ENCODE measurements at regions not wholly inside any gene's neighbourhood (a gene's known extent, or its start where the extent isn't known, plus 50 kb on each side); places are given as distances from the start of the nearest gene placed in this dataset.

GRCh38 chr12:92640691-92641090, 62.1 kb upstream of the PLEKHG7 start:
- TF ChIP-seq CTCF (conservative IDR thresholded peaks at IDR 0.05; ENCODE audit: low read depth in 2 of 2) (no peak), POLR2AphosphoS5 (IDR thresholded peaks at IDR 0.05; ENCODE audit: low read depth) (no peak), EZH2 (IDR thresholded peaks at IDR 0.05; ENCODE audit: low read depth, unreplicated experiment) (no peak), NANOG (IDR thresholded peaks at IDR 0.05; ENCODE audit: borderline replicate concordance) (no peak), STAT1 (IDR thresholded peaks at IDR 0.05; ENCODE audit: unreplicated experiment) (no peak), EZH2phosphoT487 (IDR thresholded peaks at IDR 0.05; ENCODE audit: unreplicated experiment) (no peak), JUNB (IDR thresholded peaks at IDR 0.05; ENCODE audit: unreplicated experiment) (no peak), CREB1 (CRISPR knock-in tag; IDR thresholded peaks at IDR 0.05; ENCODE audit: low read depth) (no peak), ZNF114 (CRISPR knock-in tag; IDR thresholded peaks at IDR 0.05) (no peak), ETS1 (IDR thresholded peaks at IDR 0.05) (no peak)
- TF ChIP-seq, protein P1, sequence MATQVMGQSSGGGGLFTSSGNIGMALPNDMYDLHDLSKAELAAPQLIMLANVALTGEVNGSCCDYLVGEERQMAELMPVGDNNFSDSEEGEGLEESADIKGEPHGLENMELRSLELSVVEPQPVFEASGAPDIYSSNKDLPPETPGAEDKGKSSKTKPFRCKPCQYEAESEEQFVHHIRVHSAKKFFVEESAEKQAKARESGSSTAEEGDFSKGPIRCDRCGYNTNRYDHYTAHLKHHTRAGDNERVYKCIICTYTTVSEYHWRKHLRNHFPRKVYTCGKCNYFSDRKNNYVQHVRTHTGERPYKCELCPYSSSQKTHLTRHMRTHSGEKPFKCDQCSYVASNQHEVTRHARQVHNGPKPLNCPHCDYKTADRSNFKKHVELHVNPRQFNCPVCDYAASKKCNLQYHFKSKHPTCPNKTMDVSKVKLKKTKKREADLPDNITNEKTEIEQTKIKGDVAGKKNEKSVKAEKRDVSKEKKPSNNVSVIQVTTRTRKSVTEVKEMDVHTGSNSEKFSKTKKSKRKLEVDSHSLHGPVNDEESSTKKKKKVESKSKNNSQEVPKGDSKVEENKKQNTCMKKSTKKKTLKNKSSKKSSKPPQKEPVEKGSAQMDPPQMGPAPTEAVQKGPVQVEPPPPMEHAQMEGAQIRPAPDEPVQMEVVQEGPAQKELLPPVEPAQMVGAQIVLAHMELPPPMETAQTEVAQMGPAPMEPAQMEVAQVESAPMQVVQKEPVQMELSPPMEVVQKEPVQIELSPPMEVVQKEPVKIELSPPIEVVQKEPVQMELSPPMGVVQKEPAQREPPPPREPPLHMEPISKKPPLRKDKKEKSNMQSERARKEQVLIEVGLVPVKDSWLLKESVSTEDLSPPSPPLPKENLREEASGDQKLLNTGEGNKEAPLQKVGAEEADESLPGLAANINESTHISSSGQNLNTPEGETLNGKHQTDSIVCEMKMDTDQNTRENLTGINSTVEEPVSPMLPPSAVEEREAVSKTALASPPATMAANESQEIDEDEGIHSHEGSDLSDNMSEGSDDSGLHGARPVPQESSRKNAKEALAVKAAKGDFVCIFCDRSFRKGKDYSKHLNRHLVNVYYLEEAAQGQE (IDR thresholded peaks at IDR 0.05; ENCODE audit: unreplicated experiment), result no peak

All from GM23338 (cell line).